HepG2 (cell line): ENCODE measurements at regions not wholly inside any gene's neighbourhood (a gene's known extent, or its start where the extent isn't known, plus 50 kb on each side); places are given as distances from the start of the nearest gene placed in this dataset.

Source experiments
- ATAC-seq: fragments of 200-7000 bp; cut with Tn5 transposase; 3 replicates; pipeline ENCODE4 v1.9.1; 2020; ENCODE audit warnings: mild to moderate bottlenecking, moderate library complexity
- BruUV-seq: library from RNA; stranded (reverse); fragments of 400-500 nt; replicated peaks from 2 replicates; lab custom pipeline; 2021; lab: Mats Ljungman, UMichigan
- CTCF ChIA-PET: fragments of 300-600 bp; formaldehyde crosslinking; extraction: SDS; loops from one replicate; lab custom pipeline; 2021; ENCODE audit warnings: low total read pairs, inconsistent platforms, low intra/inter-chr PET ratio; lab: Yijun Ruan, JAX
- POLR2A ChIA-PET: fragments of 350-600 bp; sonication (Branson Sonifier 250); formaldehyde crosslinking; loops from one replicate; lab custom pipeline; 2020; ENCODE audit warnings: antibody characterized with exemption, inconsistent platforms; lab: Yijun Ruan, JAX
- DNase-seq: peaks from one replicate; pipeline ENCODE4 v3.0.0-alpha.2; 2015; ENCODE audit warnings: low spot score
- FAIRE-seq: peaks from 3 replicates; lab custom pipeline; 2011; peaks lifted over from hg19 to GRCh38; lab: Jason Lieb, UNC
- H2AFZ ChIP-seq: one replicate; pipeline ENCODE4 v1.6.1; 2011; ENCODE audit warnings: low read length, inconsistent platforms
- H3K27ac ChIP-seq: fragments of 300-600 bp; 3 replicates; pipeline ENCODE4 v1.8.0; 2011; ENCODE audit warnings: mixed run types, mild to moderate bottlenecking, mixed read lengths, low read length, inconsistent platforms; ENCODE audit not compliant: insufficient read depth; ENCODE audit errors: extremely low read length
- H3K27me3 ChIP-seq, 2 experiments: fragments of 200-600 bp in 1 of 2; 2 replicates in 1 of 2; 3 replicates in 1 of 2; pipeline versions ENCODE4 v1.6.0 to v1.8.0; 2011; ENCODE audit warnings: low read length in 2 of 2, mild to moderate bottlenecking in 2 of 2, moderate library complexity in 2 of 2, inconsistent platforms in 1 of 2; ENCODE audit not compliant: insufficient read depth in 2 of 2, control insufficient read depth in 1 of 2
- H3K36me3 ChIP-seq, 2 experiments: fragments of 200-600 bp in 1 of 2; replicated peaks in 1 of 2; 2 replicates in 1 of 2; 3 replicates in 1 of 2; pipeline versions ENCODE4 v1.5.1 to v1.8.0; 2011; ENCODE audit warnings: low read length in 2 of 2, inconsistent platforms in 1 of 2; ENCODE audit not compliant: insufficient read depth in 2 of 2, control insufficient read depth in 1 of 2
- H3K4me1 ChIP-seq: 2 replicates; pipeline ENCODE4 v1.5.1; 2012; ENCODE audit warnings: low read length, inconsistent platforms; ENCODE audit not compliant: insufficient read depth
- H3K4me2 ChIP-seq: 2 replicates; pipeline ENCODE4 v1.6.0; 2011; ENCODE audit warnings: low read depth, low read length, inconsistent platforms
- H3K4me3 ChIP-seq, 3 experiments: fragments of 200-600 bp in 1 of 3; sonication (generic), shearing (Covaris generic) in 1 of 3; replicated peaks in 1 of 3; 2 replicates each; pipeline ENCODE4 v1.5.1; 2011 to 2016; ENCODE audit warnings: low read length in 3 of 3, inconsistent platforms in 2 of 3, low read depth in 2 of 3, mild to moderate bottlenecking in 2 of 3, control low read depth in 1 of 3, mixed read lengths in 1 of 3; ENCODE audit not compliant: insufficient read depth in 1 of 3
- H3K79me2 ChIP-seq: one replicate; pipeline ENCODE4 v1.6.1; 2011; ENCODE audit warnings: low read length, inconsistent platforms; ENCODE audit not compliant: insufficient read depth
- H3K9ac ChIP-seq: 2 replicates; pipeline ENCODE4 v1.6.0; 2011; ENCODE audit warnings: mild to moderate bottlenecking, low read depth, low read length, inconsistent platforms; ENCODE audit not compliant: insufficient read depth
- H3K9me3 ChIP-seq: 2 replicates; pipeline ENCODE4 v1.5.1; 2012; ENCODE audit warnings: mild to moderate bottlenecking, low read length
- H4K20me1 ChIP-seq: 2 replicates; pipeline ENCODE4 v1.6.0; 2011; ENCODE audit warnings: inconsistent platforms, mild to moderate bottlenecking, low read length, moderate library complexity; ENCODE audit not compliant: insufficient read depth
- GABPA ChIP-seq, 2 experiments: IDR thresholded peaks; 2 replicates each; pipeline ENCODE4 v1.6.1; 2011 to 2016; ENCODE audit warnings: low read depth in 2 of 2, low read length in 1 of 2, missing biosample characterization in 1 of 2, missing genetic modification characterization in 1 of 2
- HMGXB4 ChIP-seq, 2 experiments: sonication (generic) in 1 of 2; formaldehyde crosslinking in 1 of 2; IDR thresholded peaks; 2 replicates each; pipeline versions ENCODE4 v1.4.0 to v1.6.1; 2018 to 2020; ENCODE audit warnings: missing genetic modification reagents in 2 of 2, borderline replicate concordance in 1 of 2, low read depth in 1 of 2, mild to moderate bottlenecking in 1 of 2, missing biosample characterization in 1 of 2
- HOXA7 ChIP-seq: sonication (generic); formaldehyde crosslinking; IDR thresholded peaks from 2 replicates; pipeline ENCODE4 v1.8.1; 2022; ENCODE audit warnings: mild to moderate bottlenecking, missing genetic modification reagents, moderate library complexity
- KLF6 ChIP-seq: IDR thresholded peaks from 2 replicates; pipeline ENCODE4 v1.8.0; 2016; ENCODE audit warnings: missing biosample characterization, missing genetic modification reagents
- LCORL ChIP-seq, 2 experiments: fragments of 450-650 bp in 1 of 2; sonication (generic) in 1 of 2; formaldehyde crosslinking in 1 of 2; IDR thresholded peaks; 2 replicates each; pipeline versions ENCODE4 v1.5.0 to v1.6.1; 2017 to 2020; ENCODE audit warnings: antibody characterized with exemption in 1 of 2, missing genetic modification reagents in 1 of 2
- NFE2L1 ChIP-seq: sonication (generic); formaldehyde crosslinking; IDR thresholded peaks from 2 replicates; pipeline ENCODE4 v1.4.0; 2020; ENCODE audit warnings: missing genetic modification reagents, mild to moderate bottlenecking, borderline replicate concordance
- PRDM4 ChIP-seq: sonication (generic); formaldehyde crosslinking; IDR thresholded peaks from 2 replicates; pipeline ENCODE4 v1.9.0; 2021; ENCODE audit warnings: missing genetic modification reagents, borderline replicate concordance
- RBM22 ChIP-seq: fragments of 200-400 bp; formaldehyde crosslinking; optimal IDR thresholded peaks from 2 replicates; pipeline ENCODE3; 2017; ENCODE audit warnings: mild to moderate bottlenecking, low read length, moderate library complexity
- RFX5 ChIP-seq: IDR thresholded peaks from 2 replicates; pipeline ENCODE4 v1.6.1; 2011; ENCODE audit warnings: low read depth, low read length, improper control_type of control experiment
- SNRNP70 ChIP-seq: fragments of 200-400 bp; formaldehyde crosslinking; IDR thresholded peaks from 2 replicates; pipeline ENCODE4 v1.6.1; 2017; ENCODE audit warnings: mild to moderate bottlenecking, low read depth, low read length, moderate library complexity
- ZFP36 ChIP-seq: fragments of 150-350 bp; IDR thresholded peaks from 2 replicates; pipeline ENCODE4 v1.6.1; 2018; ENCODE audit warnings: borderline replicate concordance, low read length, low read depth; ENCODE audit not compliant: partially characterized antibody
- ZNF790 ChIP-seq: sonication (generic); formaldehyde crosslinking; IDR thresholded peaks from 2 replicates; pipeline ENCODE4 v1.8.0; 2022; ENCODE audit warnings: missing genetic modification reagents, mild to moderate bottlenecking, borderline replicate concordance
- ZSCAN25 ChIP-seq: sonication (generic); formaldehyde crosslinking; IDR thresholded peaks from 2 replicates; pipeline ENCODE4 v1.8.0; 2022; ENCODE audit warnings: mild to moderate bottlenecking, missing genetic modification reagents
- WGBS: methylation state at CpG from one replicate; pipeline ENCODE4 v1.1.6; 2017; ENCODE audit warnings: low lambda C conversion rate; 5-methylcytosine and 5-hydroxymethylcytosine counted together
- in situ Hi-C: cut with HindIII; loops from 2 replicates; pipeline ENCODE4 v1.10.0; 2017; ENCODE audit warnings: low pct_unique_long_range_greater_than_20kb; ENCODE audit not compliant: extremely low pct_ligation_motif_present
- intact Hi-C: fragments of 100-400 bp; cut with micrococcal nuclease; formaldehyde crosslinking; loops from one replicate; pipeline ENCODE4 v1.10.0; 2022; ENCODE audit not compliant: unreplicated experiment
- TF ChIP-seq, protein P1 (sequence below): sonication (generic); formaldehyde crosslinking; IDR thresholded peaks from 2 replicates; pipeline ENCODE4 v1.8.0; 2022; ENCODE audit warnings: mild to moderate bottlenecking, missing genetic modification reagents; ENCODE audit not compliant: insufficient replicate concordance
- TF ChIP-seq, protein P2 (sequence below): sonication (generic); formaldehyde crosslinking; IDR thresholded peaks from 2 replicates; pipeline ENCODE4 v1.4.0; 2020; ENCODE audit warnings: missing genetic modification reagents

- Histone ChIP-seq H3K27me3 (no peaks in the 10 kb centered on the region; a peak in 1 of 5 replicates), H3K36me3 (no peaks in the 10 kb centered on the region), H3K9ac (no peak overlapping the region), H2AFZ (no peak overlapping the region), H3K79me2 (no peaks in the 10 kb centered on the region), H4K20me1 (no peaks in the 10 kb centered on the region), H3K4me1 (no peaks in the 10 kb centered on the region), H3K4me2 (no peak overlapping the region), H3K27ac (no peak overlapping the region), H3K4me3 (no peak overlapping the region), H3K9me3 (no peaks in the 10 kb centered on the region)
- intact Hi-C loops = no loop called here
- DNase-seq (no peak), FAIRE-seq (no peak), ATAC-seq (no peak)
- BruUV-seq = no TSS peak
- in situ Hi-C loops = no loop called here
- WGBS = 8% methylated on average over 7 of the region's 10 CpGs
- CTCF ChIA-PET = no interaction called here
- POLR2A ChIA-PET = no interaction called here
- TF ChIP-seq, protein P1, sequence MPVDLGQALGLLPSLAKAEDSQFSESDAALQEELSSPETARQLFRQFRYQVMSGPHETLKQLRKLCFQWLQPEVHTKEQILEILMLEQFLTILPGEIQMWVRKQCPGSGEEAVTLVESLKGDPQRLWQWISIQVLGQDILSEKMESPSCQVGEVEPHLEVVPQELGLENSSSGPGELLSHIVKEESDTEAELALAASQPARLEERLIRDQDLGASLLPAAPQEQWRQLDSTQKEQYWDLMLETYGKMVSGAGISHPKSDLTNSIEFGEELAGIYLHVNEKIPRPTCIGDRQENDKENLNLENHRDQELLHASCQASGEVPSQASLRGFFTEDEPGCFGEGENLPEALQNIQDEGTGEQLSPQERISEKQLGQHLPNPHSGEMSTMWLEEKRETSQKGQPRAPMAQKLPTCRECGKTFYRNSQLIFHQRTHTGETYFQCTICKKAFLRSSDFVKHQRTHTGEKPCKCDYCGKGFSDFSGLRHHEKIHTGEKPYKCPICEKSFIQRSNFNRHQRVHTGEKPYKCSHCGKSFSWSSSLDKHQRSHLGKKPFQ (CRISPR knock-in tag) = no peak
- TF ChIP-seq LCORL (IDR thresholded peaks at IDR 0.05) = no peak
- no peak for TF ChIP-seq LCORL (CRISPR knock-in tag; IDR thresholded peaks at IDR 0.05)
- TF ChIP-seq KLF6 (CRISPR knock-in tag) = no peak
- TF ChIP-seq ZNF790 (CRISPR knock-in tag) = no peak
- TF ChIP-seq ZFP36 = no peak
- no peak for TF ChIP-seq RFX5
- no peak for TF ChIP-seq GABPA (IDR thresholded peaks at IDR 0.05; ENCODE audit: low read depth, low read length)
- no peak for TF ChIP-seq GABPA (CRISPR knock-in tag; IDR thresholded peaks at IDR 0.05; ENCODE audit: low read depth)
- TF ChIP-seq SNRNP70 = no peak
- TF ChIP-seq ZSCAN25 (CRISPR knock-in tag) = no peak
- no peak for TF ChIP-seq RBM22
- TF ChIP-seq HOXA7 = no peak
- no peak for TF ChIP-seq NFE2L1 (CRISPR knock-in tag)
- TF ChIP-seq PRDM4 (CRISPR knock-in tag) = no peak
- TF ChIP-seq, protein P2, sequence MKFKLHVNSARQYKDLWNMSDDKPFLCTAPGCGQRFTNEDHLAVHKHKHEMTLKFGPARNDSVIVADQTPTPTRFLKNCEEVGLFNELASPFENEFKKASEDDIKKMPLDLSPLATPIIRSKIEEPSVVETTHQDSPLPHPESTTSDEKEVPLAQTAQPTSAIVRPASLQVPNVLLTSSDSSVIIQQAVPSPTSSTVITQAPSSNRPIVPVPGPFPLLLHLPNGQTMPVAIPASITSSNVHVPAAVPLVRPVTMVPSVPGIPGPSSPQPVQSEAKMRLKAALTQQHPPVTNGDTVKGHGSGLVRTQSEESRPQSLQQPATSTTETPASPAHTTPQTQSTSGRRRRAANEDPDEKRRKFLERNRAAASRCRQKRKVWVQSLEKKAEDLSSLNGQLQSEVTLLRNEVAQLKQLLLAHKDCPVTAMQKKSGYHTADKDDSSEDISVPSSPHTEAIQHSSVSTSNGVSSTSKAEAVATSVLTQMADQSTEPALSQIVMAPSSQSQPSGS = no peak
- TF ChIP-seq HMGXB4 (CRISPR knock-in tag; IDR thresholded peaks at IDR 0.05; ENCODE audit: borderline replicate concordance in 1 of 2, low read depth in 1 of 2) = no peak
Observed at GRCh38 chr22:27336151-27337090, 465.1 kb downstream of the MN1 start.
